ENCODE measurements at regions not wholly inside any gene's neighbourhood (a gene's known extent, or its start where the extent isn't known, plus 50 kb on each side); places are given as distances from the start of the nearest gene placed in this dataset.

GRCh38 chr2:45275242-45275805, 266.1 kb upstream of the SIX2 start:
- no peak for DNase-seq (ENCODE audit: low read depth)

- DNase-seq (ENCODE audit: low read depth), result no peak
These were observed 265.1 kb upstream of the SIX2 start for GRCh38 chr2:45274250-45274926.

GRCh38 chr2:45273412-45274249, 264.4 kb upstream of the SIX2 start:
- DNase-seq (ENCODE audit: low read depth), result no peak

GRCh38 chr2:45272549-45273265, 263.5 kb upstream of the SIX2 start:
- no peak for DNase-seq (ENCODE audit: low read depth)

GRCh38 chr2:45269149-45269793, 260.0 kb upstream of the SIX2 start:
- DNase-seq (ENCODE audit: low read depth), result no peak

GRCh38 chr2:45268631-45269030, 259.4 kb upstream of the SIX2 start:
- DNase-seq (ENCODE audit: low read depth), result no peak

GRCh38 chr2:45267062-45267792, 258.0 kb upstream of the SIX2 start:
- DNase-seq (ENCODE audit: low read depth), result no peak

- DNase-seq (ENCODE audit: low read depth), result no peak
These were observed 256.1 kb upstream of the SIX2 start for GRCh38 chr2:45265336-45265735.

GRCh38 chr2:45264227-45265225, 255.3 kb upstream of the SIX2 start:
- no peak for DNase-seq (ENCODE audit: low read depth)

GRCh38 chr2:45263147-45263546, 253.9 kb upstream of the SIX2 start:
- DNase-seq (ENCODE audit: low read depth), result no peak

GRCh38 chr2:45261746-45262145, 252.5 kb upstream of the SIX2 start:
- DNase-seq (ENCODE audit: low read depth), result no peak

- DNase-seq (ENCODE audit: low read depth), result no peak
These were observed 251.7 kb upstream of the SIX2 start for GRCh38 chr2:45260946-45261345.

- no peak for DNase-seq (ENCODE audit: low read depth)
These were observed 250.4 kb upstream of the SIX2 start for GRCh38 chr2:45259547-45260160.

GRCh38 chr2:45259138-45259537, 249.9 kb upstream of the SIX2 start:
- no peak for DNase-seq (ENCODE audit: low read depth)

GRCh38 chr2:45258311-45258710, 249.1 kb upstream of the SIX2 start:
- DNase-seq (ENCODE audit: low read depth), result no peak

- DNase-seq (ENCODE audit: low read depth), result no peak
These were observed 248.6 kb upstream of the SIX2 start for GRCh38 chr2:45257820-45258219.

- no peak for DNase-seq (ENCODE audit: low read depth)
These were observed 247.8 kb upstream of the SIX2 start for GRCh38 chr2:45256867-45257641.

GRCh38 chr2:45256173-45256866, 247.1 kb upstream of the SIX2 start:
- DNase-seq (ENCODE audit: low read depth), result no peak

Data from forelimb muscle (tissue), 1 donor.